ENCODE measurements at regions not wholly inside any gene's neighbourhood (a gene's known extent, or its start where the extent isn't known, plus 50 kb on each side); places are given as distances from the start of the nearest gene placed in this dataset.

DNA sequence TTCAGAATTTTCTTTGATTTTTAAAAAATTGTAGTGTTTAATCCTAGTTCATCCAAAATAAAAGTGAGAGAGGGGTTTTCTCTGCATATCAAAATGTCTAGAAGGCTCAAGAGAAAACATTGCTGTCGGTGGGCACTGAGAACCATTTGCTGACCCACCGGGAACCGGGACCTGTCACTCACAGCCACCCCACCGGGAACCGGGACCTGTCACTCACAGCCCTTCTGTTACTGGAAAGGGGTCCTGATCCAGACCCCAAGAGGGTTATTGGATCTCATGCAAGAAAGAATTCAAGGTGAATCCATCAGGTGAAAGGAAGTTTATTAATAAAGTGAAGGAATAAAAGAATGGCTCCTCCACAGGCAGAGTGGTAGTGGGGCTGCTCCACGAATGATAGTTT lies 106.0 kb upstream of the SFSWAP start:
- Mint-ChIP-seq H3K9me3 (no peaks in the 10 kb centered on the region), H3K27ac (no peak overlapping the region), H3K4me1 (peaks cover 2% of the 10 kb centered on the region), H3K4me3 (no peak overlapping the region), H3K27me3 (ENCODE audit: low read depth) (peaks cover 65% of the 10 kb centered on the region), H3K36me3 (no peaks in the 10 kb centered on the region)
- DNase-seq (ENCODE audit: low spot score in 2 of 2, unreplicated experiment in 2 of 2): no peak
- TF ChIP-seq, protein P1, sequence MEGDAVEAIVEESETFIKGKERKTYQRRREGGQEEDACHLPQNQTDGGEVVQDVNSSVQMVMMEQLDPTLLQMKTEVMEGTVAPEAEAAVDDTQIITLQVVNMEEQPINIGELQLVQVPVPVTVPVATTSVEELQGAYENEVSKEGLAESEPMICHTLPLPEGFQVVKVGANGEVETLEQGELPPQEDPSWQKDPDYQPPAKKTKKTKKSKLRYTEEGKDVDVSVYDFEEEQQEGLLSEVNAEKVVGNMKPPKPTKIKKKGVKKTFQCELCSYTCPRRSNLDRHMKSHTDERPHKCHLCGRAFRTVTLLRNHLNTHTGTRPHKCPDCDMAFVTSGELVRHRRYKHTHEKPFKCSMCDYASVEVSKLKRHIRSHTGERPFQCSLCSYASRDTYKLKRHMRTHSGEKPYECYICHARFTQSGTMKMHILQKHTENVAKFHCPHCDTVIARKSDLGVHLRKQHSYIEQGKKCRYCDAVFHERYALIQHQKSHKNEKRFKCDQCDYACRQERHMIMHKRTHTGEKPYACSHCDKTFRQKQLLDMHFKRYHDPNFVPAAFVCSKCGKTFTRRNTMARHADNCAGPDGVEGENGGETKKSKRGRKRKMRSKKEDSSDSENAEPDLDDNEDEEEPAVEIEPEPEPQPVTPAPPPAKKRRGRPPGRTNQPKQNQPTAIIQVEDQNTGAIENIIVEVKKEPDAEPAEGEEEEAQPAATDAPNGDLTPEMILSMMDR (IDR thresholded peaks at IDR 0.05; ENCODE audit: unreplicated experiment): no peak

DNA sequence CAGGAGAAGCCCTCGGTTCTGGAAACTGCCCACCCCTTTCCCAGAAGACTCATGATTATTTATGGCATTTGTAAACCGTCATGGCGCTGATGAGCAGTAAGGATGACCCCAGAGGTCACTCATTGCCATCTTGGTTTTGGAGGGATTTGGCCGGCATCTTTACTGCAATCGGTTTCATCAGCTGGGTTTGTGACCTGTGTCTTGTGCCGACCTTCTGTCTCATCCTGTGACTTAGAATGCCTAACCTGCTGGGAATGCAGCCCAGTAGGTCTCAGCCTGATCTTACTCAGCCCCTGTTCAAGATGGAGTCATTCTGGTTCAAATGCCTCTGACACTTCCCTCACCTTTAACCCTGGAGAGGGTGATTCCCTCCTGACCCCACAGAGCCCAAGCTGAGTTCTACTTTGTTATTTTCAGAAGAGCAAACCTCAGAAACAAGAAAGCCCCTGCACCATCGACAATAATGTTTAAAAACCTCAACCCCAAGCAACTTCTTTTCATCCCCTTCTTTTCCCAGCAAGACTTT lies 105.5 kb upstream of the SFSWAP start:
- no peak overlapping the region for H3K4me3 Mint-ChIP-seq
- H3K27ac Mint-ChIP-seq: no peak overlapping the region
- TF ChIP-seq, protein P1 (IDR thresholded peaks at IDR 0.05; ENCODE audit: unreplicated experiment): no peak
- no peaks in the 10 kb centered on the region for H3K36me3 Mint-ChIP-seq
- no peak for DNase-seq (ENCODE audit: low spot score in 2 of 2, unreplicated experiment in 2 of 2)
- no peaks in the 10 kb centered on the region for H3K9me3 Mint-ChIP-seq
- H3K4me1 Mint-ChIP-seq: peaks cover 2% of the 10 kb centered on the region
- peaks cover 66% of the 10 kb centered on the region for H3K27me3 Mint-ChIP-seq (ENCODE audit: low read depth)

DNA sequence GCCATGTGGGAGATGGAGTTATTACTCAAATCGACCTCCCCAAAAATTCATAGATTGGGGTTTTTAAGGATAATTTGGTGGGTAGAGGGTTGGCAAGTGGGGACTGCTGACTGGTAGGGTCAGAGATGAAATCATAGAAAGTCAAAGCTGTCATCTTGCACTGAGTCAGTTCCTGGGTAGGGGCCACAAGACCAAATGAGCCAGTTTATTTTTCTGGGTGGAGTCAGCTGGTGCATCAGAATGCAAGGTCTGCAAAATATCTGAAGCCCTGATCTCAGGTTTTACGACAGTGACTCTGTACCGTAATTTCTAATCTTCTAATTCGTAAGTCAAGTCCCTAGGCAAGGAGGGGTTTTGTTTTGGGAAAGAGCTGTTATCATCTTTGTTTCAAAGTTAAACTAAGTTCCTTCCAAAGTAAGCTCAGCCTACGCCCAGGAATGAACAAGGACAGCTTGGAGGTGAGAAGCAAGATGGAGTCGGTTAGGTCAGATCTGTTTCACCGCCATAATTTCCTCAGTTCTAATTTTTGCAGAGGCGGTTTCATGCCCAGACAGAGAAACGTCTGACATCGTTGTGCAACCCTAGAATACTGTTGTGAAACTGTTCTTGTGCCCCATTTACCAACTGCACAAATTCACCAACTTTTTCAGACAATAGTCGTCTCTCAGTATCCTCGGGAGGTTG lies 104.5 kb upstream of the SFSWAP start:
- Mint-ChIP-seq H3K27me3 (ENCODE audit: low read depth) (peaks cover 69% of the 10 kb centered on the region), H3K9me3 (no peaks in the 10 kb centered on the region), H3K4me3 (no peak overlapping the region), H3K36me3 (no peaks in the 10 kb centered on the region), H3K4me1 (peaks cover 2% of the 10 kb centered on the region), H3K27ac (no peak overlapping the region)
- TF ChIP-seq, protein P1 (IDR thresholded peaks at IDR 0.05; ENCODE audit: unreplicated experiment): no peak
- no peak for DNase-seq (ENCODE audit: low spot score in 2 of 2, unreplicated experiment in 2 of 2)

DNA sequence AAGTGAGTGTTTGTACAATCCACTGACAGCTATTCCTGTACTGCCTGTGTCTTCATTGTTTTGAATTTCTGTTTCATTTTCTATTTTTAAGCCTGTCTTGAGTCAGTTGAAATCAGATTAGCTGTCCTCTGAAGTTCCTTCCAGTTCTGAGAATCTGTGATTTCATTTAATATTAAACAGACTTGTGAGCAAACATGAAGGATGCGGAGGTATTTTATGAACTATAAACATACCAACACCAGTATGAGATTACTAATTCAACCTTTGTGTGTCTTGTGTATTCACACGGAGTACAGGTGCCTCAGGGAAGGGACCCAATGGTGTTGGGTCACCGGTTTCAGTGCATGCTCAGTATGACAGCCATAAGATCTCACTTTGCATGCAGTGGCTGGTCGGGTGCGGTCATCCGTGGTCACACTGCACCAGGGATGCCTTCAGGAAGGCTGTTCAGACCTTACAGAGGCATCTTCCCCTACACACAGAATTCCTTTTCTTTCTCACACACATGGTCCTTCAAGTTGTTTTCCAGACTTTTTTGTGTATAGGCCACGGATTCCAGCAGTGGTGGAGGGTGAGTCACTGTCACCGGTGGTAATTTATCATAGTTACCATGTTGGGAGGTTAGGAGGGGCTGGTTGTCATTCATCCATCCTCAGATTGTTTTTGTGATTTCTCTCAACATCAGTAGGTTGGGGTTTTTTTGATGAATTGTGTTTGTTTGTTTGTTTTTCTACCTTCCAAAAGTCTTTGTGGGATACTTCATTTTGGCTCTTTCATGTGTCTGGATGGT lies 103.0 kb upstream of the SFSWAP start:
- Mint-ChIP-seq H3K4me1 (peaks cover 2% of the 10 kb centered on the region), H3K36me3 (no peaks in the 10 kb centered on the region), H3K4me3 (no peak overlapping the region), H3K27me3 (ENCODE audit: low read depth) (peaks cover 61% of the 10 kb centered on the region), H3K27ac (no peak overlapping the region), H3K9me3 (no peaks in the 10 kb centered on the region)
- TF ChIP-seq, protein P1 (IDR thresholded peaks at IDR 0.05; ENCODE audit: unreplicated experiment): no peak
- no peak for DNase-seq (ENCODE audit: low spot score in 2 of 2, unreplicated experiment in 2 of 2)

DNA sequence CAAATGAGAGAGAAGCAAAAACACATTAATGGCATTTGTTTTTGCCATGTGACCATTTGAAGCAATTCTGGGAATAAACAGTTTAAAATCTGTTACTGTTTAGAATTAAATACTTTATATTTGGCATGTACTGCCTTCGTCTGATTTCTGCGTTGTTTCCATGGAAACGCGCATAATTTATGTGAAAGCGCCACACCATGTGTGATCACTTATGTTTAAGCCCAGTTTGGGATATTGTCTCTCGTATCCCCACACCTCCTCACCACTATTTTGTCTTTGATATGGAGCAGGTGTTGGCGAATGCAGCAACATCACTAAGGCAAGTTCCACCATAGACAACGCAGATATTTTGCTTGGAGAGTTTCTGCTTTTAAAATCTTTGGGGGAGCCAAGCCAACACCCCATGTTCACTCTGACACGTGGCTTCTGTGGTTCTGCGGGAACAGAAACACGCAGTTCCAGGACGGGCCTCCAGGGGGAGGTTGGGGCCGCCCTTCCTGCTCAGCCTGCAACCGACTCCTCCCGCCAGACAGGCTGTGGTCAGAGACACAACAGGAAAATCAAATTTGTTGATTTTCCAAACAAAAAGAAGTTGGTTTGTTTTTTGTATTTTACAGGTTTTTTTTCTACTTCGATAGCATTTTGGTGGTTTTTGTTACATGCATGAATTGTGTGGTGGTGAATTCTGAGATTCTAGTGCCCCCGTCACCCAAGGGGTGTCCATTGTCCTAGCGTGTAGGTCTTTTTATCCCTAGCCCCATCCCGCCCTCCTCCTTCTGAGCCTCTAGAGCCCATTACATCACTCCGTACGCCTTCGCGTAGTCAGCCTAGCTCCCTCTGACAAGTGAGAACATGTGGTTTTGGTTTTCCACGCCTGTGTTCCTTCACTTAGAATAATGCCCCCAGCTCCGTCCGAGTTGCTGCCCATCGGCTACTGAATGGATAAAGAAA lies 101.9 kb upstream of the SFSWAP start:
- DNase-seq (ENCODE audit: low spot score in 2 of 2, unreplicated experiment in 2 of 2): peak in 1 of 2 experiments; percentile 80
- H3K36me3 Mint-ChIP-seq: no peaks in the 10 kb centered on the region

More for the DNA sequence above, 101.9 kb upstream of the SFSWAP start:
- Mint-ChIP-seq H3K4me1 (peaks cover 2% of the 10 kb centered on the region), H3K9me3 (no peaks in the 10 kb centered on the region), H3K4me3 (no peak overlapping the region), H3K27ac (no peak overlapping the region), H3K27me3 (ENCODE audit: low read depth) (peaks cover 58% of the 10 kb centered on the region)
- TF ChIP-seq, protein P1 (IDR thresholded peaks at IDR 0.05; ENCODE audit: unreplicated experiment): peak; percentile 87
